ENCODE measurements at regions not wholly inside any gene's neighbourhood (a gene's known extent, or its start where the extent isn't known, plus 50 kb on each side); places are given as distances from the start of the nearest gene placed in this dataset.

DNA sequence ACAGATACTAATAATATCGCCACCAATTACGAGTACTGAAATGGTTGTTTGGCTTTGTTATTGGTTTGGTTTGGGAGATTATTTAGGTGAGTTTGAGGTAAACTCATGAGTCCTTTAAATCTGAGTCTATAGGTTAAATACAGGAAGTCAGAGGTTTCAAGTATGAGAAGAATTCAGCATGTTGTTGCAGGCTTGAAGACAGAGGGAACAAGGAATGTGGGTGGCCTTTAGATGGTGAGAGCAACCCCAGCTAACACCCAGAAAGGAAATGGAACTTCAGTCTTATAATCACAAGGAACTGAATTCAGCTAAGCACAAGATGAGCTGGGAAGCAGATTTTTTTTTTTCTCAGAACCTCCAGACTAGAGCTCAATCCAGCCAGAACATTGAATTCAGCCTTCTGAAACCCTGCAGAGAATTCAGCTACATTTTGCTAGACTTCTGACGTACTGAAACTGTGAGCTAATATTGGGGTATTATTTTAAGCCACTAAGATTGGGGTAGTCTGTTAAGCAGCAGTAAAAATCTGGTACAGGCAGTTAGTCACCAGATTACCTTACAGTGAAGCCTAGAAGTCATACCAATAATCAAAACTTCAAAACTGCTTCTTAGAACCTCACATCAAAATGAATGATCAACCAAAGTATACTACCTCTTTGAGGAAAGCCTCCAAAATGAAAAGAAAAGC, 216.0 kb upstream of the PUM3 start:
- no peaks in the 10 kb centered on the region for H3K27me3 ChIP-seq
- no peaks in the 10 kb centered on the region for H3K9me3 ChIP-seq
- H3K36me3 ChIP-seq = no peaks in the 10 kb centered on the region
- TF ChIP-seq, protein P1, sequence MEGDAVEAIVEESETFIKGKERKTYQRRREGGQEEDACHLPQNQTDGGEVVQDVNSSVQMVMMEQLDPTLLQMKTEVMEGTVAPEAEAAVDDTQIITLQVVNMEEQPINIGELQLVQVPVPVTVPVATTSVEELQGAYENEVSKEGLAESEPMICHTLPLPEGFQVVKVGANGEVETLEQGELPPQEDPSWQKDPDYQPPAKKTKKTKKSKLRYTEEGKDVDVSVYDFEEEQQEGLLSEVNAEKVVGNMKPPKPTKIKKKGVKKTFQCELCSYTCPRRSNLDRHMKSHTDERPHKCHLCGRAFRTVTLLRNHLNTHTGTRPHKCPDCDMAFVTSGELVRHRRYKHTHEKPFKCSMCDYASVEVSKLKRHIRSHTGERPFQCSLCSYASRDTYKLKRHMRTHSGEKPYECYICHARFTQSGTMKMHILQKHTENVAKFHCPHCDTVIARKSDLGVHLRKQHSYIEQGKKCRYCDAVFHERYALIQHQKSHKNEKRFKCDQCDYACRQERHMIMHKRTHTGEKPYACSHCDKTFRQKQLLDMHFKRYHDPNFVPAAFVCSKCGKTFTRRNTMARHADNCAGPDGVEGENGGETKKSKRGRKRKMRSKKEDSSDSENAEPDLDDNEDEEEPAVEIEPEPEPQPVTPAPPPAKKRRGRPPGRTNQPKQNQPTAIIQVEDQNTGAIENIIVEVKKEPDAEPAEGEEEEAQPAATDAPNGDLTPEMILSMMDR (IDR thresholded peaks at IDR 0.05) = no peak
- H3K4me1 ChIP-seq = no peaks in the 10 kb centered on the region
- intact Hi-C loops (cut with DNase I) = no loop called here
- ATAC-seq = no peak
- FAIRE-seq = no peak
- no peak overlapping the region for H3K4me3 ChIP-seq
- no peak overlapping the region for H3K27ac ChIP-seq
- no peak for DNase-seq
- 64 to 66% methylated on average over 3 of the region's 3 CpGs for WGBS, 2 donors

DNA sequence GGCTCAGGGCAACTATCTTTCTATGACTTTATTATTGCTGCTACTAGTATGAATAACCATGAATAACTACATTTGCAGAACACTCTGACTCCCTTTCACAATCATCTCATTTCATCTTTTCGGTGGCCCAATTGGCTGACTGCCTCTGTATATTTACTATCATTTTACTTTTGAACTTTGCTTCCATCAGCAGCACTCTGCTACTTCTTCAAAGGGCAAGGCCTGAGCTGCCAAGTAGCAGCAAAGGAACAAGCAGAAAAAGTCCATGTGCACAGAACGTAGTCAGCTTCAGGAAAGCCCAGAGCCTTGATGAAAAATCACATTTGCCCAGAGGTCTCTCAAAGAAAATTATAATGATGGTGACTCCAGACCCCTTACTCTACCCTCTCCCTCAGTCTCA, 214.5 kb upstream of the PUM3 start:
- H3K4me1 ChIP-seq = no peaks in the 10 kb centered on the region
- intact Hi-C loops (cut with DNase I) = no loop called here
- no peaks in the 10 kb centered on the region for H3K27me3 ChIP-seq
- no peak for FAIRE-seq
- no peak for ATAC-seq
- DNase-seq = no peak
- H3K4me3 ChIP-seq = no peak overlapping the region
- WGBS, 2 donors = 42 to 60% methylated on average over 2 of the region's 2 CpGs
- H3K27ac ChIP-seq = no peak overlapping the region
- TF ChIP-seq, protein P1 (IDR thresholded peaks at IDR 0.05) = no peak
- no peaks in the 10 kb centered on the region for H3K9me3 ChIP-seq
- H3K36me3 ChIP-seq = no peaks in the 10 kb centered on the region

DNA sequence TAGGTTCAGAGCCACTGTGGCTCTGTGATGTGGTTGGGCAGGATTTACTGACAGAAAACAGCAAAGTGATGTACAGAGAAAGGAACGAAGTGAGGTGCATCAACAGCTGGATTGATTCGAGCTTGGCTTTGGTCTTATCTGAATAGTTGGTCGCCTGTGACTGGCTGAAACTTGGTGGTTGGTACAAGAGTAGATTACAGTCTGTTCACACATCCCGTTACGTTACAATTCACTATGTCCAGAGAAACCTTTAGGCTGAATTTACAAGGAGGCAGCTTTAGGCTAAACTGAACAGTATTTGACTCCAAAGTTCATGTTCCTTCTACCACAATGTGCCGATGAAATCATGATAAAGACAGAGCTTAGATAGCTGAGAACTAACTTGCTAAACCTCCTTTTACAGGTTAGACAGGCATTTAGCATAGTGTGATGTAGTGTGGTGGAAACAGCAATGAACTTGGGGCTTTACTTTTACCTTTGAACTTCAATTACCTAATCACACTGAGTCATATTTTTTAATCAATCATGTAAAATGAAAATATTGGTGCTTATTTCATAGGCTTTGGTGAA, 210.2 kb upstream of the PUM3 start:
- Histone ChIP-seq H3K36me3 (no peaks in the 10 kb centered on the region), H3K27ac (no peak overlapping the region), H3K27me3 (no peaks in the 10 kb centered on the region), H3K4me1 (no peaks in the 10 kb centered on the region), H3K9me3 (no peaks in the 10 kb centered on the region), H3K4me3 (no peak overlapping the region)
- WGBS, 2 donors = 54 to 67% methylated on average over 6 of the region's 6 CpGs
- ATAC-seq (no peak), DNase-seq (no peak), FAIRE-seq (no peak)
- TF ChIP-seq, protein P1 (IDR thresholded peaks at IDR 0.05) = no peak
- intact Hi-C loops (cut with DNase I) = no loop called here

DNA sequence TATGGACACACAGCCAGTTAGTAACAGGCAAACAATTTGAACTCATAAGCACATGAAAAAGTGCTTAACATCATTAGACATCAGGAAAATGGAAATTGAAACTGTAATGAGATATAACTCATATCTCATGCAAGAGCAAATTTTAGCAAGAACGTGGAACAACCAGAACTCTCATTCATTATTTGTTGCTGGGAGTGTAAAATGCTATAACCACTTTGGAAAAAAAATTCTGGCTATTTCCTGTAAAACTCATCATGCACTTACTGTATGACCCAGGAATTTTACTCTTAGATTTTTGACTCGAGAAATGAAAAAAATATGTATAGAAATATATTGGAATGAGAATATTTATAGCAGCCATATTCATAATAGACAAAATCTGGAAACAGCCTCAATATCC, 205.7 kb upstream of the PUM3 start:
- 44 to 54% methylated on average over 2 of the region's 2 CpGs for WGBS, 2 donors
- DNase-seq (no peak), ATAC-seq (no peak), FAIRE-seq (no peak)
- Histone ChIP-seq H3K36me3 (no peaks in the 10 kb centered on the region), H3K27me3 (peaks cover 0 to 4% (median 0%) of the 10 kb centered on the region in 4 donors), H3K4me1 (no peaks in the 10 kb centered on the region), H3K27ac (no peak overlapping the region), H3K9me3 (no peaks in the 10 kb centered on the region), H3K4me3 (no peak overlapping the region)
- TF ChIP-seq, protein P1 (IDR thresholded peaks at IDR 0.05) = no peak
- intact Hi-C loops (cut with DNase I) = no loop called here

DNA sequence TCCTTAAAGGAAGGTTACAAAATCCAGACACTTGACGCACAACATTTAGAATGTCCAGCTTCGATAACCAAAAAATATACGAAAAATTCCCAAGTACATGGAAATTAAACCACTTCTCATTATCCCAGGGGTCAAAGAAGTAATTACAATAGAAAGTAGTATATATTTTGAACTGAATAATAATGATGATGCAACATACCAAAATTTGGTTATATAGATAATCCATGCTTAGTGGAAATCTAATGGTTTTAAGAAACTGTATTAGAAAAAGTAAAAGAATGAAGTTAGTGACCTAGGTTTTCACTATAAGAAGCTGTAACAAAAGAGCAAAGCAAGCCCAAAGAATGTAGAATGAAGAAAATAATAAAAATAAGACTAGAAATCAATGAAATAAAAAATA, 204.0 kb upstream of the PUM3 start:
- intact Hi-C loops (cut with DNase I) = no loop called here
- DNase-seq = no peak
- Histone ChIP-seq H3K4me1 (no peaks in the 10 kb centered on the region), H3K9me3 (no peaks in the 10 kb centered on the region), H3K27ac (no peak overlapping the region), H3K36me3 (no peaks in the 10 kb centered on the region), H3K4me3 (no peak overlapping the region), H3K27me3 (peaks cover 0 to 4% (median 0%) of the 10 kb centered on the region in 4 donors)
- 61 to 67% methylated on average over 3 of the region's 3 CpGs for WGBS, 2 donors
- TF ChIP-seq, protein P1 (IDR thresholded peaks at IDR 0.05) = no peak
- ATAC-seq = no peak
- no peak for FAIRE-seq

All from pancreas (tissue), 10 donors.